ENCODE measurements at regions not wholly inside any gene's neighbourhood (a gene's known extent, or its start where the extent isn't known, plus 50 kb on each side); places are given as distances from the start of the nearest gene placed in this dataset.

DNA sequence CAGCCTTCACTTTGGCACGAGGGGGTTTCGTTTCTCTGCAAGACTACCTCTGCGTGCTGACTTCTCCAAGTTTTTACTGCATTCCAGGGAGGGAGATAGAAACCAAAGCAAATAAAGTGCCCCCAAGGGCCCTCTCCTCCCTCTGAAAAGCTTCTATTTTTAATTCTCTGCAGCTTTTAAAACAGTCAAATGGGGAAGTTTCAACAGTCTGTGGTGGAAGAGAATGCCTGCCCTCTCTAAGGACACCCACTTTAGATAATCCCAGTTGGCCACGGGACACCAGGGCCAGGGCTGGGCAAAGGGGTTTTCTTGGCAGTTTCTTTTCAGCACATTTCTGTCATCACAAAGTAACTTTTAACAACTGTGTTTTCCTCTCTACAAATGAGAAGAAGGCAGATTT, 386.7 kb upstream of the NPVF start:
- no peak overlapping the region for H3K4me3 ChIP-seq (ENCODE audit: insufficient read depth, low read depth, low read length)
- H3K9ac ChIP-seq (ENCODE audit: low read length): no peak overlapping the region
- no peak for TF ChIP-seq EZH2 (IDR thresholded peaks at IDR 0.05; ENCODE audit: insufficient read depth, low read length)
- TF ChIP-seq, protein P1, sequence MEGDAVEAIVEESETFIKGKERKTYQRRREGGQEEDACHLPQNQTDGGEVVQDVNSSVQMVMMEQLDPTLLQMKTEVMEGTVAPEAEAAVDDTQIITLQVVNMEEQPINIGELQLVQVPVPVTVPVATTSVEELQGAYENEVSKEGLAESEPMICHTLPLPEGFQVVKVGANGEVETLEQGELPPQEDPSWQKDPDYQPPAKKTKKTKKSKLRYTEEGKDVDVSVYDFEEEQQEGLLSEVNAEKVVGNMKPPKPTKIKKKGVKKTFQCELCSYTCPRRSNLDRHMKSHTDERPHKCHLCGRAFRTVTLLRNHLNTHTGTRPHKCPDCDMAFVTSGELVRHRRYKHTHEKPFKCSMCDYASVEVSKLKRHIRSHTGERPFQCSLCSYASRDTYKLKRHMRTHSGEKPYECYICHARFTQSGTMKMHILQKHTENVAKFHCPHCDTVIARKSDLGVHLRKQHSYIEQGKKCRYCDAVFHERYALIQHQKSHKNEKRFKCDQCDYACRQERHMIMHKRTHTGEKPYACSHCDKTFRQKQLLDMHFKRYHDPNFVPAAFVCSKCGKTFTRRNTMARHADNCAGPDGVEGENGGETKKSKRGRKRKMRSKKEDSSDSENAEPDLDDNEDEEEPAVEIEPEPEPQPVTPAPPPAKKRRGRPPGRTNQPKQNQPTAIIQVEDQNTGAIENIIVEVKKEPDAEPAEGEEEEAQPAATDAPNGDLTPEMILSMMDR (IDR thresholded peaks at IDR 0.05; ENCODE audit: insufficient read depth, low read depth, low read length): no peak
- no peaks in the 10 kb centered on the region for H3K27me3 ChIP-seq (ENCODE audit: insufficient read depth, low read length)
- DNase-seq (ENCODE audit: low read depth) (no peak), FAIRE-seq (no peak)
- H3K4me1 ChIP-seq (ENCODE audit: insufficient read depth, low read length): no peaks in the 10 kb centered on the region
- H3K27ac ChIP-seq (ENCODE audit: low read depth, low read length): no peak overlapping the region
- H3K36me3 ChIP-seq (ENCODE audit: insufficient read depth, low read length): no peaks in the 10 kb centered on the region
- no peak overlapping the region for H2AFZ ChIP-seq (ENCODE audit: low read depth, low read length)
- no peaks in the 10 kb centered on the region for H4K20me1 ChIP-seq (ENCODE audit: insufficient read depth, low read length)
- no peak overlapping the region for H3K4me2 ChIP-seq (ENCODE audit: low read length)
- Mint-ChIP-seq H3K36me3 (ENCODE audit: low read depth, unreplicated experiment) (no peaks in the 10 kb centered on the region), H3K4me1 (ENCODE audit: low read depth, unreplicated experiment) (peaks cover 19% of the 10 kb centered on the region), H3K27me3 (ENCODE audit: low read depth, unreplicated experiment) (no peaks in the 10 kb centered on the region), H3K27ac (ENCODE audit: unreplicated experiment) (no peak overlapping the region), H3K9me3 (ENCODE audit: unreplicated experiment) (peaks cover 7% of the 10 kb centered on the region), H3K4me3 (ENCODE audit: unreplicated experiment) (no peak overlapping the region)
- no peaks in the 10 kb centered on the region for H3K79me2 ChIP-seq (ENCODE audit: insufficient read depth, low read length)
- H3K9me3 ChIP-seq (ENCODE audit: insufficient read depth, low read depth, low read length): no peaks in the 10 kb centered on the region

DNA sequence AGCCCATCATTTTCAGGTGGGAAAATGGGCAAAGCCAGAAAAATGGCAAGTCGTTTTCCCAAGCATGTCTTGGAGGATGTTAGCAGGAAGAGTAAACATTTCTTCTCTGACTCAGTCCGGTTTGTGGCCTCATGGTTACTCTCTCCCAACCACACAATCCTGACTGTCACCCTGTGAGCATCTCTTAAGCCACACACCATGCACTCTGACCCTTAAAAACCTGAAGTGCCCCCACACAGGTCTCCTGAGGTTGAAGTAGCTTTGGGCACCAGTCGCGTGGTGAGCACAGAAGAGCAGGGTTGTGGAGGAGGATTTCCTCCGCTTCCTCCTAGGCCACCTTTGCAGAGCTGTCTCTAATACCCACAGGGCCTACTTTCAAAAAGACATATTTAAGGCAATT, 387.3 kb upstream of the NPVF start:
- Mint-ChIP-seq H3K4me1 (ENCODE audit: low read depth, unreplicated experiment) (peaks cover 20% of the 10 kb centered on the region), H3K4me3 (ENCODE audit: unreplicated experiment) (no peak overlapping the region), H3K36me3 (ENCODE audit: low read depth, unreplicated experiment) (no peaks in the 10 kb centered on the region), H3K27ac (ENCODE audit: unreplicated experiment) (no peak overlapping the region), H3K27me3 (ENCODE audit: low read depth, unreplicated experiment) (no peaks in the 10 kb centered on the region), H3K9me3 (ENCODE audit: unreplicated experiment) (peaks cover 7% of the 10 kb centered on the region)
- no peak overlapping the region for H3K27ac ChIP-seq (ENCODE audit: low read depth, low read length)
- no peak overlapping the region for H3K4me2 ChIP-seq (ENCODE audit: low read length)
- H3K36me3 ChIP-seq (ENCODE audit: insufficient read depth, low read length): no peaks in the 10 kb centered on the region
- TF ChIP-seq EZH2 (IDR thresholded peaks at IDR 0.05; ENCODE audit: insufficient read depth, low read length): no peak
- H3K79me2 ChIP-seq (ENCODE audit: insufficient read depth, low read length): no peaks in the 10 kb centered on the region
- FAIRE-seq (no peak), DNase-seq (ENCODE audit: low read depth) (no peak)
- H3K4me3 ChIP-seq (ENCODE audit: insufficient read depth, low read depth, low read length): no peak overlapping the region
- H4K20me1 ChIP-seq (ENCODE audit: insufficient read depth, low read length): no peaks in the 10 kb centered on the region
- H2AFZ ChIP-seq (ENCODE audit: low read depth, low read length): no peak overlapping the region
- no peaks in the 10 kb centered on the region for H3K4me1 ChIP-seq (ENCODE audit: insufficient read depth, low read length)
- H3K27me3 ChIP-seq (ENCODE audit: insufficient read depth, low read length): no peaks in the 10 kb centered on the region
- H3K9ac ChIP-seq (ENCODE audit: low read length): no peak overlapping the region
- no peaks in the 10 kb centered on the region for H3K9me3 ChIP-seq (ENCODE audit: insufficient read depth, low read depth, low read length)

DNA sequence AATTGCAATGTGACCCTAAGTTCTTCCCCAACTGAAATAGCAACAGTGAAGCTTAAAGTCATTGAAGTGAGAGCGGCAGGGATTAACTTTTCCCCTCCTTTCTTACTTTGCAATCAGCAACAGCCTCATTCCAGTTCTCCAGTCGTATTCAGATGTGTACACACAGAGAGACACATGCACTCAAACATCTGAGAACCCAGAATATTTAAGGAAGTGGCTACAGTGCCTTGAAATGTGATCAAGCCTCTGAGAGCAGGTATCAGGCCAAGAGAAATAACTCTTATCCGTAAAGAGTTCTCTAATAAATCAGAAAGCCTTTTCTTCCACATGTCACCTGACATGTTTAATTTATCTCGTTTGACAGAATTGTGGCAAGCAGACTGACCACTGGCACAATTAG, 388.9 kb upstream of the NPVF start:
- Histone ChIP-seq H3K27me3 (ENCODE audit: insufficient read depth, low read length) (no peaks in the 10 kb centered on the region), H3K4me2 (ENCODE audit: low read length) (no peak overlapping the region), H3K27ac (ENCODE audit: low read depth, low read length) (no peak overlapping the region), H2AFZ (ENCODE audit: low read depth, low read length) (no peak overlapping the region), H3K9me3 (ENCODE audit: insufficient read depth, low read depth, low read length) (no peaks in the 10 kb centered on the region), H3K4me1 (ENCODE audit: insufficient read depth, low read length) (no peaks in the 10 kb centered on the region), H4K20me1 (ENCODE audit: insufficient read depth, low read length) (no peaks in the 10 kb centered on the region), H3K4me3 (ENCODE audit: insufficient read depth, low read depth, low read length) (no peak overlapping the region), H3K79me2 (ENCODE audit: insufficient read depth, low read length) (no peaks in the 10 kb centered on the region), H3K9ac (ENCODE audit: low read length) (no peak overlapping the region), H3K36me3 (ENCODE audit: insufficient read depth, low read length) (no peaks in the 10 kb centered on the region)
- no peak overlapping the region for H3K4me3 Mint-ChIP-seq (ENCODE audit: unreplicated experiment)
- H3K27ac Mint-ChIP-seq (ENCODE audit: unreplicated experiment): no peak overlapping the region
- peaks cover 7% of the 10 kb centered on the region for H3K9me3 Mint-ChIP-seq (ENCODE audit: unreplicated experiment)
- FAIRE-seq (no peak), DNase-seq (ENCODE audit: low read depth) (no peak)
- no peaks in the 10 kb centered on the region for H3K27me3 Mint-ChIP-seq (ENCODE audit: low read depth, unreplicated experiment)
- TF ChIP-seq, protein P1 (IDR thresholded peaks at IDR 0.05; ENCODE audit: insufficient read depth, low read depth, low read length): no peak
- TF ChIP-seq EZH2 (IDR thresholded peaks at IDR 0.05; ENCODE audit: insufficient read depth, low read length): no peak
- peaks cover 13% of the 10 kb centered on the region for H3K4me1 Mint-ChIP-seq (ENCODE audit: low read depth, unreplicated experiment)
- H3K36me3 Mint-ChIP-seq (ENCODE audit: low read depth, unreplicated experiment): no peaks in the 10 kb centered on the region

Data from astrocyte (in vitro differentiated cells and primary cell).